ENCODE measurements at regions not wholly inside any gene's neighbourhood (a gene's known extent, or its start where the extent isn't known, plus 50 kb on each side); places are given as distances from the start of the nearest gene placed in this dataset.

DNA sequence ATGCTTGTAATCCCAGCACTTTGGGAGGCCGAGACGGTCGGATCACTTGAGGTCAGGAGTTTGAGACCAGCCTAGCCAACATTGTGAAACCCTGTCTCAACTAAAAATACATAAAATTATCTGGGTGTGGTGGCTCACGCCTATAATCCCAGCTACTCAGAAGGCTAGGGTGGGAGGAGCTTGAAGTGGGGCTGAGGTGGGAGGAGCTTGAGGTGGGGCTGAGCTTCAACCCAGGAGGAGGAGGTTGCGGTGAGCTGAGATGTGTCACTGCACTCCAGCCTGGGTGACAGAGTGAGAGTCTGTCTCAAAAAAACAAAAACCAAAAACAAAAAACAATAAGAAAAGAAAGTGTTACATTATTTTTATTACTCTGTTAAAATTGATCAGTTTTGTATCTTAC lies 1164.4 kb upstream of the IGFBP7 start:
- Histone ChIP-seq H3K27ac (ENCODE audit: low read depth in 2 of 2, low read length in 1 of 2) (no peak overlapping the region), H3K4me1 (ENCODE audit: control insufficient read depth in 1 of 2, insufficient read depth in 2 of 2, low read depth in 1 of 2, low read length in 1 of 2) (no peaks in the 10 kb centered on the region), H3K4me3 (ENCODE audit: low read depth in 2 of 2, low read length in 1 of 2) (no peak overlapping the region), H3K79me2 (ENCODE audit: insufficient read depth) (no peaks in the 10 kb centered on the region), H3K36me3 (replicated peaks in 1 of 2; ENCODE audit: control insufficient read depth in 1 of 2, insufficient read depth in 2 of 2, low read length in 1 of 2) (no peaks in the 10 kb centered on the region), H3K4me2 (no peak overlapping the region), H2AFZ (ENCODE audit: low read depth) (no peak overlapping the region), H3K9ac (no peak overlapping the region), H3K27me3 (ENCODE audit: insufficient read depth) (no peaks in the 10 kb centered on the region), H3K9me3 (no peaks in the 10 kb centered on the region), H3F3A (replicated peaks; ENCODE audit: insufficient read depth) (no peaks in the 10 kb centered on the region), H3K9me2 (no peaks in the 10 kb centered on the region), H4K20me1 (ENCODE audit: insufficient read depth) (no peaks in the 10 kb centered on the region)
- no peak for TF ChIP-seq NRF1 (IDR thresholded peaks at IDR 0.05; ENCODE audit: low read depth, low read length)
- no peak for TF ChIP-seq FOSL2 (IDR thresholded peaks at IDR 0.05; ENCODE audit: borderline replicate concordance, low read depth)
- TF ChIP-seq, protein P1, sequence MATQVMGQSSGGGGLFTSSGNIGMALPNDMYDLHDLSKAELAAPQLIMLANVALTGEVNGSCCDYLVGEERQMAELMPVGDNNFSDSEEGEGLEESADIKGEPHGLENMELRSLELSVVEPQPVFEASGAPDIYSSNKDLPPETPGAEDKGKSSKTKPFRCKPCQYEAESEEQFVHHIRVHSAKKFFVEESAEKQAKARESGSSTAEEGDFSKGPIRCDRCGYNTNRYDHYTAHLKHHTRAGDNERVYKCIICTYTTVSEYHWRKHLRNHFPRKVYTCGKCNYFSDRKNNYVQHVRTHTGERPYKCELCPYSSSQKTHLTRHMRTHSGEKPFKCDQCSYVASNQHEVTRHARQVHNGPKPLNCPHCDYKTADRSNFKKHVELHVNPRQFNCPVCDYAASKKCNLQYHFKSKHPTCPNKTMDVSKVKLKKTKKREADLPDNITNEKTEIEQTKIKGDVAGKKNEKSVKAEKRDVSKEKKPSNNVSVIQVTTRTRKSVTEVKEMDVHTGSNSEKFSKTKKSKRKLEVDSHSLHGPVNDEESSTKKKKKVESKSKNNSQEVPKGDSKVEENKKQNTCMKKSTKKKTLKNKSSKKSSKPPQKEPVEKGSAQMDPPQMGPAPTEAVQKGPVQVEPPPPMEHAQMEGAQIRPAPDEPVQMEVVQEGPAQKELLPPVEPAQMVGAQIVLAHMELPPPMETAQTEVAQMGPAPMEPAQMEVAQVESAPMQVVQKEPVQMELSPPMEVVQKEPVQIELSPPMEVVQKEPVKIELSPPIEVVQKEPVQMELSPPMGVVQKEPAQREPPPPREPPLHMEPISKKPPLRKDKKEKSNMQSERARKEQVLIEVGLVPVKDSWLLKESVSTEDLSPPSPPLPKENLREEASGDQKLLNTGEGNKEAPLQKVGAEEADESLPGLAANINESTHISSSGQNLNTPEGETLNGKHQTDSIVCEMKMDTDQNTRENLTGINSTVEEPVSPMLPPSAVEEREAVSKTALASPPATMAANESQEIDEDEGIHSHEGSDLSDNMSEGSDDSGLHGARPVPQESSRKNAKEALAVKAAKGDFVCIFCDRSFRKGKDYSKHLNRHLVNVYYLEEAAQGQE (IDR thresholded peaks at IDR 0.05; ENCODE audit: low read depth, low read length) = no peak
- CTCF ChIA-PET = interaction anchor here (1.2 kb wide), 1 partner anchor 22 kb away, joined by 3 read pairs; no protein-coding TSS in a partner anchor
- no peak for DNase-seq
- 57% methylated on average over 5 of the region's 5 CpGs for WGBS (ENCODE audit: low lambda C conversion rate)
- POLR2A ChIA-PET = no interaction called here

DNA sequence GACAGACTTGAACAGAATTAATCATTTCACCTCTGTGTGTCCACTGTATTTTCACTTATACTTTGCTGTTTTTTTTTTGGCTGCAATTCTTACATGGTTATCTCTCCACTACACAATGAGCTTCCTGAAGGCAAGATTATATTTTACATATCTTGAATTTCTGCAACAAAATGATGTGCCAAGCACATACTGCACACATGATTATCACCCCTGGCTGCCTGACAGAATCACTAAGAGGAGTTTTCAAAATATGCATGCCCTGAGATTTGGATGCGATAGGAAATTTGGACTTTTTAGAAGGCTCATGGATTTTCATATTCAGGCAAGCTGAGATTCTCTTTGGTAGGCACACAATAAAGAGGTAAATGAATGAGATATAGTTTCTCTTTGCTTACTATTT lies 1162.1 kb upstream of the IGFBP7 start:
- Histone ChIP-seq H3K9me2 (no peaks in the 10 kb centered on the region), H3K79me2 (ENCODE audit: insufficient read depth) (no peaks in the 10 kb centered on the region), H2AFZ (ENCODE audit: low read depth) (no peak overlapping the region), H3K9me3 (no peaks in the 10 kb centered on the region), H3K4me3 (ENCODE audit: low read depth in 2 of 2, low read length in 1 of 2) (no peak overlapping the region), H3K36me3 (replicated peaks in 1 of 2; ENCODE audit: control insufficient read depth in 1 of 2, insufficient read depth in 2 of 2, low read length in 1 of 2) (no peaks in the 10 kb centered on the region), H3K27me3 (ENCODE audit: insufficient read depth) (no peaks in the 10 kb centered on the region), H3K9ac (no peak overlapping the region), H3F3A (replicated peaks; ENCODE audit: insufficient read depth) (no peaks in the 10 kb centered on the region), H3K4me2 (no peak overlapping the region), H3K4me1 (ENCODE audit: control insufficient read depth in 1 of 2, insufficient read depth in 2 of 2, low read depth in 1 of 2, low read length in 1 of 2) (no peaks in the 10 kb centered on the region), H4K20me1 (ENCODE audit: insufficient read depth) (no peaks in the 10 kb centered on the region), H3K27ac (ENCODE audit: low read depth in 2 of 2, low read length in 1 of 2) (no peak overlapping the region)
- ChIA-PET CTCF (no interaction called here), POLR2A (no interaction called here)
- WGBS (ENCODE audit: low lambda C conversion rate) = 20% methylated on average over 1 of the region's 1 CpG
- TF ChIP-seq POLR2AphosphoS5 (IDR thresholded peaks at IDR 0.05; ENCODE audit: low read depth, low read length) = no peak
- no peak for TF ChIP-seq FOSL2 (IDR thresholded peaks at IDR 0.05; ENCODE audit: borderline replicate concordance, low read depth)
- no peak for TF ChIP-seq JUND (IDR thresholded peaks at IDR 0.05)
- TF ChIP-seq GABPA (IDR thresholded peaks at IDR 0.05; ENCODE audit: low read depth) = no peak
- TF ChIP-seq, protein P1 (IDR thresholded peaks at IDR 0.05; ENCODE audit: low read depth, low read length) = no peak
- no peak for TF ChIP-seq RFX5 (IDR thresholded peaks at IDR 0.05; ENCODE audit: low read length)
- TF ChIP-seq ELF1 (IDR thresholded peaks at IDR 0.05) = no peak
- TF ChIP-seq EP300 (IDR thresholded peaks at IDR 0.05; ENCODE audit: borderline replicate concordance in 1 of 2, low read depth in 1 of 2, low read length in 1 of 2) = no peak
- no peak for TF ChIP-seq GATA2 (CRISPR knock-in tag; IDR thresholded peaks at IDR 0.05)
- no peak for TF ChIP-seq MXI1 (IDR thresholded peaks at IDR 0.05; ENCODE audit: low read depth, low read length)
- no peak for DNase-seq

Data from SK-N-SH (cell line).